ENCODE measurements at regions not wholly inside any gene's neighbourhood (a gene's known extent, or its start where the extent isn't known, plus 50 kb on each side); places are given as distances from the start of the nearest gene placed in this dataset.

- intact Hi-C loops (cut with DNase I): no loop called here
- Histone ChIP-seq H3K9ac (ENCODE audit: low read length in 3 of 3) (no peak overlapping the region), H3K4me3 (ENCODE audit: low read length in 3 of 3) (no peak overlapping the region), H3K27ac (ENCODE audit: low read depth in 2 of 2, low read length in 2 of 2) (no peak overlapping the region), H3K27me3 (ENCODE audit: control insufficient read depth, insufficient read depth, low read length) (no peaks in the 10 kb centered on the region), H3K9me3 (ENCODE audit: control insufficient read depth in 2 of 3, insufficient read depth in 1 of 3, low read length in 3 of 3) (no peaks in the 10 kb centered on the region), H3K4me1 (ENCODE audit: control insufficient read depth in 2 of 3, insufficient read depth in 2 of 3, low read depth in 1 of 3, low read length in 3 of 3) (no peaks in the 10 kb centered on the region), H3K36me3 (ENCODE audit: control insufficient read depth in 2 of 3, insufficient read depth in 3 of 3, low read length in 3 of 3) (no peaks in the 10 kb centered on the region)
- FAIRE-seq (no peak), DNase-seq (no peak)
- no peak for TF ChIP-seq CTCF (IDR thresholded peaks at IDR 0.05; ENCODE audit: borderline replicate concordance, extremely low read depth, insufficient read depth)
Measured at GRCh38 chrX:5807181-5807580, 421.5 kb downstream of the NLGN4X start.

GRCh38 chrX:5802391-5802790 is 426.3 kb downstream of the NLGN4X start:
- FAIRE-seq: no peak
- Histone ChIP-seq H3K36me3 (ENCODE audit: control insufficient read depth in 2 of 3, insufficient read depth in 3 of 3, low read length in 3 of 3) (no peaks in the 10 kb centered on the region), H3K9me3 (ENCODE audit: control insufficient read depth in 2 of 3, insufficient read depth in 1 of 3, low read length in 3 of 3) (no peaks in the 10 kb centered on the region), H3K4me1 (ENCODE audit: control insufficient read depth in 2 of 3, insufficient read depth in 2 of 3, low read depth in 1 of 3, low read length in 3 of 3) (no peaks in the 10 kb centered on the region), H3K27ac (ENCODE audit: low read depth in 2 of 2, low read length in 2 of 2) (no peak overlapping the region), H3K9ac (ENCODE audit: low read length in 3 of 3) (no peak overlapping the region), H3K4me3 (ENCODE audit: low read length in 3 of 3) (no peak overlapping the region), H3K27me3 (ENCODE audit: control insufficient read depth, insufficient read depth, low read length) (no peaks in the 10 kb centered on the region)
- DNase-seq: no peak
- intact Hi-C loops (cut with DNase I): no loop called here
- TF ChIP-seq CTCF (IDR thresholded peaks at IDR 0.05; ENCODE audit: borderline replicate concordance, extremely low read depth, insufficient read depth): no peak

DNA sequence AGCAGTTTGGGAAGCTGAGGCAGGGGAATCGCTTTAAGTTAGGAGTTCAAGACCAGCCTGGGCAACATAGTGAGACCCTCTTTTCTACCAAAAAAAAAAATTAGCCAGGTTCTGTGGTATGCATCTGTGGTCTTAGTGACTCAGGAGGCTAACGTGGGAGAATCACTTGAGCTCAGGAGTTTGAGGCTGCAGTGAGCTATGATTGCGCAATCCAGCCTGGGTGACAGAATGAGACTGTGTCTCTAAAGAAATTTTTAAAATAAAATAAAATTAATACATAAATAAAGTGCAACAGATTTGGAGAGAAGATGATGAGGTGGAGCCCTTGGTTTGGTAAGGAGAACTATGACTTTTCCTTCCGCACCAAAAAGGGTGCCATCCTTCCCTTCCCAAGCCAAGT is 436.9 kb downstream of the NLGN4X start:
- Histone ChIP-seq H3K4me1 (ENCODE audit: control insufficient read depth in 2 of 3, insufficient read depth in 2 of 3, low read depth in 1 of 3, low read length in 3 of 3) (no peaks in the 10 kb centered on the region), H3K4me3 (ENCODE audit: low read length in 3 of 3) (no peak overlapping the region), H3K9me3 (ENCODE audit: control insufficient read depth in 2 of 3, insufficient read depth in 1 of 3, low read length in 3 of 3) (no peaks in the 10 kb centered on the region), H3K27me3 (ENCODE audit: control insufficient read depth, insufficient read depth, low read length) (no peaks in the 10 kb centered on the region), H3K27ac (ENCODE audit: low read depth in 2 of 2, low read length in 2 of 2) (no peak overlapping the region), H3K36me3 (ENCODE audit: control insufficient read depth in 2 of 3, insufficient read depth in 3 of 3, low read length in 3 of 3) (no peaks in the 10 kb centered on the region), H3K9ac (ENCODE audit: low read length in 3 of 3) (no peak overlapping the region)
- no peak for FAIRE-seq
- TF ChIP-seq CTCF (IDR thresholded peaks at IDR 0.05; ENCODE audit: borderline replicate concordance, extremely low read depth, insufficient read depth): no peak
- DNase-seq: no peak
- intact Hi-C loops (cut with DNase I): no loop called here

DNA sequence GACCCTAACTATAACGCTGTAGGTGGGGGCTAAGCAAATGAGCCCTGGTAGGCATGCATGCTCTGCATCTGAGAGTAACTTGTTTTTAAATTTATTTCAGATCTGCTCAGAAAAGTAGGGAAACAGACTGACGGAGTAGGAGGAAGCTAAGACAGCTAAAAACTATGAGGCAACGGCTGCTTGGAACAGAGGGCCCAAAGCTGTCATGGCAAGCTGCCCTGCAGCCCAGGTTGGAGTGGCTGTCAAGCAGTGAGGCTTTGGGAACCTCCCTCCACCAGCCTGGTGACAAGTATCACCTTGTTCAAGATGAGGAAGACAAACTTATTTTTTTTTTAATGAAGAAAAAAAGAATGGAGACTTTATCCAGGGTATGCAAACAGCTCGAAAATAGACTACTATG is 439.8 kb downstream of the NLGN4X start:
- TF ChIP-seq CTCF (IDR thresholded peaks at IDR 0.05; ENCODE audit: borderline replicate concordance, extremely low read depth, insufficient read depth): no peak
- no peak for FAIRE-seq
- no peak overlapping the region for H3K27ac ChIP-seq (ENCODE audit: low read depth in 2 of 2, low read length in 2 of 2)
- H3K9ac ChIP-seq (ENCODE audit: low read length in 3 of 3): no peak overlapping the region
- H3K27me3 ChIP-seq (ENCODE audit: control insufficient read depth, insufficient read depth, low read length): no peaks in the 10 kb centered on the region
- H3K36me3 ChIP-seq (ENCODE audit: control insufficient read depth in 2 of 3, insufficient read depth in 3 of 3, low read length in 3 of 3): no peaks in the 10 kb centered on the region
- DNase-seq: no peak
- no peaks in the 10 kb centered on the region for H3K9me3 ChIP-seq (ENCODE audit: control insufficient read depth in 2 of 3, insufficient read depth in 1 of 3, low read length in 3 of 3)
- no peaks in the 10 kb centered on the region for H3K4me1 ChIP-seq (ENCODE audit: control insufficient read depth in 2 of 3, insufficient read depth in 2 of 3, low read depth in 1 of 3, low read length in 3 of 3)
- intact Hi-C loops (cut with DNase I): no loop called here
- no peak overlapping the region for H3K4me3 ChIP-seq (ENCODE audit: low read length in 3 of 3)
